Astrocyte of the cerebellum (primary cell): ENCODE measurements at regions not wholly inside any gene's neighbourhood (a gene's known extent, or its start where the extent isn't known, plus 50 kb on each side); places are given as distances from the start of the nearest gene placed in this dataset.

Experiments
- DNase-seq: peaks from one replicate; pipeline ENCODE4 v3.0.0-alpha.2; 2011; ENCODE audit warnings: low read depth
- H3K4me3 ChIP-seq: 2 replicates; pipeline ENCODE4 v1.5.1; 2011; ENCODE audit warnings: mild to moderate bottlenecking, low read depth, low read length, moderate library complexity
- in situ Hi-C: cut with HindIII; loops from 2 replicates; pipeline ENCODE4 v1.10.0; 2017; ENCODE audit warnings: low sequenced_read_pairs
- TF ChIP-seq, protein P1 (sequence below): IDR thresholded peaks from 2 replicates; pipeline ENCODE4 v1.5.1; 2012; ENCODE audit warnings: low read length, low read depth, moderate library complexity, mild to moderate bottlenecking; ENCODE audit errors: missing control alignments

DNA sequence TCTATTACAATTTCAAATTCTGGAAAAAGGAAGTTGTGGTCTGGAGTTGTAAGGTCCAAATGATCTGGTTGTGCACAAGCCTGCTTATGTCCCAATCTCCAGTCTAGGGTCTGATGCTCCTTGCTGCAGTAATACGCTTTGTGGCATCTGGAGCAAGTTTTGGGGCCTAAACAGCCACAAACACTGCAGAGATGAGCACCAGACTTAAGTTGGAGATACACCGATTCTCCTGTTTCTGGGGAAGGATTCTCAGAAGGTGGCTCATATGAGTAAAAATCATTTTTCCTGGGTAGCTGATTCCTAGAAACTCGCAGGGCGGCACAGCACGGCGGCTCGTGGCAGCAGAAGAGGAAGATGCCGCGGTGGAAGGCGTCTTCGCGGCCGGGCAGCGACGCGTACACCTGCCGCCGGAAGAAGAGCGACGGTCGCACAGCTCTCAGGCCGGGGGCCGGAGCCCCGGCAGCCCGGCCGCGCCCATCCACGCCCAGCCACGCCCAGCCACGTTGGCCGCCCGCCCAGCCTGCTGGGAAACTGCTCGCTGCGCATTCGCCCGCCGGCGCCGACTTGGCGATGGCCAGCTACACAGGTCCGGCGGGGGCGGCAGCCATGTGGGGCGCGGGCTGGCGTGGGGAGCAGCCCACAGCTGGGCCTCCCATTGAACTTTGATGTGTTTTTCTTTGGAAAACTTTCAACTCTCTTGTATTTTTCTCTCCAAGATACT, 129.0 kb downstream of the ASCL4 start:
- TF ChIP-seq, protein P1, sequence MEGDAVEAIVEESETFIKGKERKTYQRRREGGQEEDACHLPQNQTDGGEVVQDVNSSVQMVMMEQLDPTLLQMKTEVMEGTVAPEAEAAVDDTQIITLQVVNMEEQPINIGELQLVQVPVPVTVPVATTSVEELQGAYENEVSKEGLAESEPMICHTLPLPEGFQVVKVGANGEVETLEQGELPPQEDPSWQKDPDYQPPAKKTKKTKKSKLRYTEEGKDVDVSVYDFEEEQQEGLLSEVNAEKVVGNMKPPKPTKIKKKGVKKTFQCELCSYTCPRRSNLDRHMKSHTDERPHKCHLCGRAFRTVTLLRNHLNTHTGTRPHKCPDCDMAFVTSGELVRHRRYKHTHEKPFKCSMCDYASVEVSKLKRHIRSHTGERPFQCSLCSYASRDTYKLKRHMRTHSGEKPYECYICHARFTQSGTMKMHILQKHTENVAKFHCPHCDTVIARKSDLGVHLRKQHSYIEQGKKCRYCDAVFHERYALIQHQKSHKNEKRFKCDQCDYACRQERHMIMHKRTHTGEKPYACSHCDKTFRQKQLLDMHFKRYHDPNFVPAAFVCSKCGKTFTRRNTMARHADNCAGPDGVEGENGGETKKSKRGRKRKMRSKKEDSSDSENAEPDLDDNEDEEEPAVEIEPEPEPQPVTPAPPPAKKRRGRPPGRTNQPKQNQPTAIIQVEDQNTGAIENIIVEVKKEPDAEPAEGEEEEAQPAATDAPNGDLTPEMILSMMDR, result no peak
- peak overlapping the region; percentile 7 for H3K4me3 ChIP-seq
- in situ Hi-C loops, result no loop called here
- no peak for DNase-seq

- TF ChIP-seq, protein P1, result no peak
- DNase-seq, result no peak
- in situ Hi-C loops, result no loop called here
- H3K4me3 ChIP-seq, result no peak overlapping the region
Observed at GRCh38 chr12:107906707-107907106, 132.2 kb downstream of the ASCL4 start.

GRCh38 chr12:107912421-107913004, 138.0 kb downstream of the ASCL4 start:
- H3K4me3 ChIP-seq, result no peak overlapping the region
- TF ChIP-seq, protein P1, result peak; percentile 45
- in situ Hi-C loops, result no loop called here
- DNase-seq, result no peak

DNA sequence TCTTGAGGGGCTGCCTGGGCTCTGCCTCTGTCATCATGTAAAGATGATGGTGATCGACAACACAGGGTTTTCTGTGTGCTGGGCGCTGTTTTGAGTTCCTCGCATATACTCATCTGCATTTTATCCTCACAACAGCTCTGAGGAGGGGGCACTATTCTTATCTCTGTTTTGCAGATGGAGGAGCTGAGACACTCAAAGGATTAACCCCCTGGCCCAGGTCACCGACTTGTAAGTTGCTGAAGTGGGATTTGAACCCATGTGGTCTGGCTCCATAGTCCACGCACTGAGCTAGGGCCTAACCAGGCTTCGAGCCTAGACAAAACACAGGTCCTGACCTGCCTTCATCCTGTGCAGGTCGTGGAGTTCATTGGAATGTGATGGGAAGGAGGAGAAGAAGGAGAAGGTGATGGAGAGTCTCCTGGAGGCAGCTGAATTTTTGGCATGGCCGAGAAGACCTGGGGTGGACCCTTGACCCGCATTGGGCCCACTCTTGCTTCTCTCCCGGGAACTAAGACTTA, 140.0 kb downstream of the ASCL4 start:
- in situ Hi-C loops, result no loop called here
- DNase-seq, result no peak
- TF ChIP-seq, protein P1, result no peak

DNA sequence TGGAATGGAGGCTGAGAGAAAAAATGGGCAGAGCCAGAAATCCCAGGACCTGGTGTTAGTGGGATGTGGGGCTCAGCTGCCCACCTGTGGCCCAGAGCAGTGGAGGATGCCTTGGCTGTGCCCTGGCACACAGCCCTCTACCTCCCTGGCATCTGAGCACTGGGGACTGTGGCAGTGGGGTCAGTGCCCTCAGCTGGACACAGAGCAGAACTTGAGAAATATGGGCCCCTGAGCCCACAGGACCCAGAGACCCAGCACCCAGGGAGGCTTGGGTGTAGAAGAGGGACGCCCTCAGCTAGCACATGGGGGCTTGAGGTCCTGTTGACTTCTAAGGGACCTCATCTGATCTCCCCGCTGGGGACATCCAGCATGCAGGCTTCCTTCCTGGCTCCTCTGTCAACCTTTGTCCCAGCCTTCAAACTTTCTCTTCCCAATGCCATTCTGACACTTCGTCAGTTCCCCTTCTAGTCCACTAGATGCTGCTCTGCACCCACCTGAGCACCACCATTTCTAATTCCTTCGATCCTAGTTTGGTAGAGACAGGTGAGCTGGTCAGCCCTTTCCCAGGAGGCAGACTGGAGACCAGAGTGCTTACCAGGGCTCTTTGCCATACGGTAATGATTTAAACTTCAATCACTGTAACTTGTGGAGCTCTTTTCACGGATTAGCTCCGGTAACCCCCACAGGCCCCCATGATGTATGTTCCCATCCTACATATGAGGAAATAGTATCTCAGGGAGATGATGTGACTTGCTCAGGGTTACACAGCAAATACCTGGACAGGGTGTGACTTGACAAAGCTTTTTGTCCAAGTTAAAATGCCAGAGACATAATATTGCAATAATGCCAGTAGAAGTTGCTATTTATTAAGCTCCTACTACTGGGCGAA, 143.7 kb downstream of the ASCL4 start:
- in situ Hi-C loops, result no loop called here
- TF ChIP-seq, protein P1, result peak; percentile 76
- no peak overlapping the region for H3K4me3 ChIP-seq
- DNase-seq, result no peak

More for the DNA sequence above, 140.0 kb downstream of the ASCL4 start:
- no peak overlapping the region for H3K4me3 ChIP-seq

DNA sequence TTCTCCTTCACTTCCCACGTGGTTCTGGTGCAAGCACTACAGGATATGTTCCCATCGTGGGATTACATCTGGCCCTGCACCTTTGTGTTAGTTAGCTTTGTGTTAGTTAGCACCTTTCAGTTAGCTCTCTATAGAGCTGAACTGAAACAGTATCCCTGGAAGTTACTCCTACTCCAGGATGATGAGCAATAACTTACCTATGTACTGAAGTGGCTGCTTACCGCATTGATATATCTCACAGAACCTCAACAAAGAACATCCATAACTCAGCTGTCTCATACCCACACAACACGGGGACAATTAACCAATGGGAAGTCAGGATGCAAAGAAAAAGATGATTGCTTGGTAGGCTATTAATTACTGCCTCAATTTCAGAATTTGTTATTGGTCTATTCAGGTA, 146.6 kb downstream of the ASCL4 start:
- H3K4me3 ChIP-seq, result no peak overlapping the region
- TF ChIP-seq, protein P1, result no peak
- no peak for DNase-seq
- in situ Hi-C loops, result no loop called here
